Left ventricle myocardium inferior (tissue), 1 donor: ENCODE measurements at regions not wholly inside any gene's neighbourhood (a gene's known extent, or its start where the extent isn't known, plus 50 kb on each side); places are given as distances from the start of the nearest gene placed in this dataset.
"Not testable (repeated sequence)": the region's sequence is repeated elsewhere in the genome, so short reads cannot be mapped to it uniquely, and the experiment has no call there.

Experiments
- DNase-seq: peaks from one replicate; pipeline ENCODE4 v3.0.0-alpha.2; 2020
- H3K27ac ChIP-seq: fragments of 200-600 bp; replicated peaks from 2 replicates; pipeline ENCODE4 v1.8.0; 2021
- H3K27me3 ChIP-seq: fragments of 200-600 bp; 2 replicates; pipeline ENCODE4 v1.8.0; 2021; ENCODE audit warnings: low read depth
- H3K36me3 ChIP-seq: fragments of 200-600 bp; 2 replicates; pipeline ENCODE4 v1.8.0; 2021
- H3K4me1 ChIP-seq: fragments of 200-600 bp; 2 replicates; pipeline ENCODE4 v1.8.0; 2021
- H3K4me3 ChIP-seq: fragments of 200-600 bp; 2 replicates; pipeline ENCODE4 v1.8.0; 2021; ENCODE audit warnings: mild to moderate bottlenecking, moderate library complexity
- H3K9me3 ChIP-seq: fragments of 200-600 bp; replicated peaks from 2 replicates; pipeline ENCODE4 v1.8.0; 2021
- intact Hi-C: fragments of 100-400 bp; cut with micrococcal nuclease; formaldehyde crosslinking; loops from one replicate; pipeline ENCODE4 v1.11.0; 2022
- TF ChIP-seq, protein P1 (sequence below): fragments of 200-600 bp; IDR thresholded peaks from 2 replicates; pipeline ENCODE4 v1.8.0; 2021; ENCODE audit warnings: antibody characterized with exemption, mild to moderate bottlenecking, borderline replicate concordance
- donor health status: DM: no; HTN: yes; CAD: no; lungs with severe emphysema.

DNA sequence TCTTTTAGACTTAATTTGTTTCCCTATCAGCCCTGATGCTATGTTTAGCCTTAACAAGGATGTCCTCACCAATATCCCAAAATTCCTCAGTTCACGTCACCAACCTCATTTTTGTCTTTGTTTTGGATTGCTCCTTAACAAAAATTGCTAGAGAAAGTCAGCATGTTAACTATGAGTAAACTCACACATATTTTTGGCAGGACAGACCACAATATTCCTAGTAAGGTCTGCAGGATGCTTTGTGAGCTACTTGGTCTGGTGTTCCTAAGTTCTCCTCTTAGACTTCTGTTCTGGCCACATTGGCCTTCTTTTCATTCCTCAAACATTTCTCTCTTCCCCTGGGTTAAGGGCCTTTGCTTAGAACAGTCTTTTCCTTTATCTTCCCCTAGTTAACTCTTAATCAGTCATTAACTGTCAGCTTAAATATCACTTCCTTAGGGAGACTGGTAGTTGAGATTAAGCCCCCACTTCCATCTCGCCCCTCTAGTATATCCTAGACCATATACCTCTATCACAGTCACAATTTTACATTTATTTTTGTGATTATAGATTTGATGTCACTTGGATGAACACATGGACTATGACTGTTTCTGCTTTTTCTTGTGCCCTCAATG lies 116.2 kb downstream of the ADCYAP1 start:
- H3K4me3 ChIP-seq, result no peak overlapping the region
- no peaks in the 10 kb centered on the region for H3K36me3 ChIP-seq
- no peaks in the 10 kb centered on the region for H3K4me1 ChIP-seq
- TF ChIP-seq, protein P1, sequence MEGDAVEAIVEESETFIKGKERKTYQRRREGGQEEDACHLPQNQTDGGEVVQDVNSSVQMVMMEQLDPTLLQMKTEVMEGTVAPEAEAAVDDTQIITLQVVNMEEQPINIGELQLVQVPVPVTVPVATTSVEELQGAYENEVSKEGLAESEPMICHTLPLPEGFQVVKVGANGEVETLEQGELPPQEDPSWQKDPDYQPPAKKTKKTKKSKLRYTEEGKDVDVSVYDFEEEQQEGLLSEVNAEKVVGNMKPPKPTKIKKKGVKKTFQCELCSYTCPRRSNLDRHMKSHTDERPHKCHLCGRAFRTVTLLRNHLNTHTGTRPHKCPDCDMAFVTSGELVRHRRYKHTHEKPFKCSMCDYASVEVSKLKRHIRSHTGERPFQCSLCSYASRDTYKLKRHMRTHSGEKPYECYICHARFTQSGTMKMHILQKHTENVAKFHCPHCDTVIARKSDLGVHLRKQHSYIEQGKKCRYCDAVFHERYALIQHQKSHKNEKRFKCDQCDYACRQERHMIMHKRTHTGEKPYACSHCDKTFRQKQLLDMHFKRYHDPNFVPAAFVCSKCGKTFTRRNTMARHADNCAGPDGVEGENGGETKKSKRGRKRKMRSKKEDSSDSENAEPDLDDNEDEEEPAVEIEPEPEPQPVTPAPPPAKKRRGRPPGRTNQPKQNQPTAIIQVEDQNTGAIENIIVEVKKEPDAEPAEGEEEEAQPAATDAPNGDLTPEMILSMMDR, result no peak
- H3K27me3 ChIP-seq, result no peaks in the 10 kb centered on the region
- no peaks in the 10 kb centered on the region for H3K9me3 ChIP-seq
- DNase-seq, result no peak
- intact Hi-C loops, result no loop called here
- H3K27ac ChIP-seq, result no peak overlapping the region

DNA sequence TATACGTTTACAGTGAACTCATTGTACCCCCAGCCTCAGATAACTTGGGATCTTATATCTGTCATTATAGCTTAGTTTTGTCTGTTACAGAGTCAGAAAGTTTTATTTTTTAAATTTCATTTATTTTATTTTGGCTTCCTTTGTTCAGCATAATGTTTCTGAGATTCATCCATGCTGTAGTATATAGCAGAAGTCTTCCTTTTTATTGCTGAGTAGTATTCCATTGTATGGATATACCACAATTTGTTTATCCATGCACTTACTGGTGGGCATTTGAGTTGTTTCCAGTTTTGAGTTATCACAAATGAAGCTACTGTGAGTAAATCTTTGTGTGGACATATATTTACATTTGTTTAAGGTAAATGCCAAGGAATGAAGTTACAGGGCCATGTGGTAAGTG lies 122.3 kb downstream of the ADCYAP1 start:
- DNase-seq, result no peak
- no peaks in the 10 kb centered on the region for H3K36me3 ChIP-seq
- no peak overlapping the region for H3K4me3 ChIP-seq
- H3K4me1 ChIP-seq, result no peaks in the 10 kb centered on the region
- no peaks in the 10 kb centered on the region for H3K27me3 ChIP-seq
- TF ChIP-seq, protein P1, result no peak
- no peak overlapping the region for H3K27ac ChIP-seq
- peaks cover 53% of the 10 kb centered on the region for H3K9me3 ChIP-seq
- intact Hi-C loops, result no loop called here

DNA sequence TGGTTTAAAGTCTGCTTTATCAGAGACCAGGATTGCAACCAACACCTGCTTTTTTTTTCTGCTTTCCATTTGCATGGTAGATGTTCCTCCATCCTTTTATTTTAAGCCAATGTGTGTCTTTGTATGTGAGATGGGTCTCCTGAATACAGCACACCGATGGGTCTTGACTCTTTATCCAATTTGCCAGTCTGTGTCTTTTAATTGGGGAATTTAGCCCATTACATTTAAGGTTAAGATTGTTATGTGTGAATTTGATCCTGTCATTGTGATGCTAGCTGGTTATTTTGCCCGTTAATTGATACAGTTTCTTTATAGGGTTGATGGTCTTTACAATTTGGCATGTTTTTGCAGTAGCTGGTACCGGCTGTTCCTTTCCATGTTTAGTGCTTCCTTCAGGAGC lies 128.4 kb downstream of the ADCYAP1 start:
- intact Hi-C loops, H3K36me3 ChIP-seq: not testable (repeated sequence)

DNA sequence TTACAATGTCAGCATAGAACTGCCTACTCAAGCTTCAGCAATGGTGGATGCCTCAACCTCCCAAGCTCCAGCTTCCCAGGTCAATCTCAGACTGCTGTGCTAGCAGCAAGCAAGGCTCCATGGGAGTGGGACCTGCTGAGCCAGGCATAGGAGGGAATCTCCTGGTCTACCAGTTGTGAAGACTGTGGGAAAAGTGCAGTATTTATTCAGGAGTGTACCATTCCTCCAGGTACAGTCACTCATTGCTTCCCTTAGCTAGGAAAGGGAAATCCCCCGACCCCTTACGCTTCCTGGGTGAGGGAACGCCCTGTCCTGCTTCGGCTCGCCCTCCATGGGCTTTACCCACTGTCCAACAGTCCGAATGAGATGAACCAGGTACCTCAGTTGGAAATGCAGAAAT lies 130.3 kb downstream of the ADCYAP1 start:
- no peak for DNase-seq
- Histone ChIP-seq H3K27ac (no peak overlapping the region), H3K9me3 (peaks cover 18% of the 10 kb centered on the region), H3K36me3 (no peaks in the 10 kb centered on the region), H3K27me3 (no peaks in the 10 kb centered on the region), H3K4me3 (no peak overlapping the region), H3K4me1 (no peaks in the 10 kb centered on the region)
- intact Hi-C loops, result no loop called here
- TF ChIP-seq, protein P1, result no peak

More for the DNA sequence above, 128.4 kb downstream of the ADCYAP1 start:
- DNase-seq, H3K4me1 ChIP-seq, H3K27me3 ChIP-seq, H3K27ac ChIP-seq, H3K4me3 ChIP-seq: not testable (repeated sequence)
- peaks cover 36% of the 10 kb centered on the region for H3K9me3 ChIP-seq

DNA sequence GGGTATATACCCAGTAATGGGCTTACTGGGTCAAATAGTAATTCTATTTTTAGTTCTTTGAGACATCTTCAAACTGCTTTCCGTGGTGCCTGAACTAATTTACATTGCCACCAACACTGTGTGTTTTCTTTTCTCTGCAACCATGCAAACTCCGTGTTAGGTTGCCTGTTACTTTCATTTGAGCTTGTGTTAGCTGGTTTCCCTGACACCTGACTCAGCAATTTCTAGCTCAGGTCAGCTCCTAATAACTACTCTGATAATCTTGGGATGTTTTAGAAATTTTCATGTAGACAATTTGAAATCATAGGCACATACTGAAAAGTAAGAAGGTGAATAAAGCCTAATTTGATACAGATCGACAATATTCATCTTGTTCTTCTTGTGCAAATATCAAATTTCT lies 132.3 kb downstream of the ADCYAP1 start:
- H3K4me1 ChIP-seq, result no peaks in the 10 kb centered on the region
- H3K27ac ChIP-seq, result no peak overlapping the region
- intact Hi-C loops, result no loop called here
- no peaks in the 10 kb centered on the region for H3K36me3 ChIP-seq
- no peak for DNase-seq
- H3K9me3 ChIP-seq, result peaks cover 4% of the 10 kb centered on the region
- no peaks in the 10 kb centered on the region for H3K27me3 ChIP-seq
- TF ChIP-seq, protein P1, result no peak
- no peak overlapping the region for H3K4me3 ChIP-seq

DNA sequence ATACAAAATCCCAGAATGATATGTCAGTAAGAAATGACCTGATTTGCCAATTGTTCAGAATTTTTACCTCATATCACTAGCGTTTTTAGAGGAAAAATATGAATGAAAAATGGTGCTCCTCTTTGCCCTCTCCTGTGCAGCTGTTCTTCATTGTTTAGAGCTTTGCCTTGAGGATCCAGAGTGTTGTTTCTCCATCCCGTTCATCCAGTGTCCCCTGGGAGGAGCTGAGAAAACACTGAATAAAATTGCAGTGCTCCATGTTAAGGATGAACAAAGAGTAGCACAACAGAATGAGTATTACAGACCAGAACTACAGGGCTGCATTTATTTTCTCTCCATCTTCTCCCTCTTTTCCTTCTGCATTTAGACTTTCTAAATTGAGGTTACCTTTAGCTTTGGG lies 133.1 kb downstream of the ADCYAP1 start:
- Histone ChIP-seq H3K9me3 (peaks cover 12% of the 10 kb centered on the region), H3K4me3 (no peak overlapping the region), H3K4me1 (no peaks in the 10 kb centered on the region), H3K27ac (no peak overlapping the region), H3K36me3 (no peaks in the 10 kb centered on the region), H3K27me3 (no peaks in the 10 kb centered on the region)
- TF ChIP-seq, protein P1, result no peak
- intact Hi-C loops, result no loop called here
- no peak for DNase-seq
